Endothelial cell of umbilical vein (primary cell): ENCODE measurements at regions not wholly inside any gene's neighbourhood (a gene's known extent, or its start where the extent isn't known, plus 50 kb on each side); places are given as distances from the start of the nearest gene placed in this dataset.
"Not testable (repeated sequence)": the region's sequence is repeated elsewhere in the genome, so short reads cannot be mapped to it uniquely, and the experiment has no call there.

Source experiments
- EZH2 ChIP-seq: IDR thresholded peaks from 2 replicates; pipeline ENCODE4 v1.6.1; 2012; ENCODE audit warnings: borderline replicate concordance, low read depth, mild to moderate bottlenecking, moderate library complexity, low read length, inconsistent platforms; ENCODE audit not compliant: severe bottlenecking
- POLR2A ChIP-seq: IDR thresholded peaks from 2 replicates; pipeline ENCODE4 v1.6.1; 2012; ENCODE audit warnings: low read depth, mild to moderate bottlenecking, control low read depth, low read length
- POLR2AphosphoS5 ChIP-seq: IDR thresholded peaks from 2 replicates; pipeline ENCODE4 v1.6.1; 2012; ENCODE audit warnings: low read depth, mild to moderate bottlenecking, control low read depth, low read length, moderate library complexity; ENCODE audit not compliant: insufficient read depth
- TF ChIP-seq, protein P1 (sequence below), 2 donors: IDR thresholded peaks; 1 replicate in 1 of 2; 2 replicates in 1 of 2; pipeline ENCODE4 v1.5.1; 2011; ENCODE audit warnings: low read length in 2 of 2, mild to moderate bottlenecking in 2 of 2, moderate library complexity in 2 of 2, control low read depth in 1 of 2, inconsistent platforms in 1 of 2, low read depth in 1 of 2; ENCODE audit not compliant: insufficient read depth in 1 of 2; ENCODE audit errors: extremely low read depth in 1 of 2
- TF ChIP-seq, protein P2 (sequence below): IDR thresholded peaks from 2 replicates; pipeline ENCODE4 v1.6.1; 2011; ENCODE audit not compliant: insufficient read depth, insufficient read length

DNA sequence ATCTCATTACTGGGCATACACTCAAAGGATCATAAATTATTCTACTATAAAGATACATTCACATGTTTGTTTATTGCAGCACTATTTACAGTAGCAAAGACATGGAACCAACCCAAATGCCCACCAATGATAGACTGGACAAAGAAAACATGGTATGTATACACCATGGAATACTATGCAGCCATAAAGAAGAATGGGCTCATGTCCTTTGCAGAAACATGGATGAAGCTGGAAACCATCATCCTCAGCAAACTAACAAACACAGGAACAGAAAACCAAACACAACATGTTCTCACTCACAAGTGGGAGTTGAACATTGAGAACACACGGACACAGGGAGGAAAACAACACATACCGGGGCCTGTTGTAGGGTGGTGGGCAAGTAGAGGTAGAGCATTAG, 433.1 kb upstream of the CPXCR1 start:
- not testable (repeated sequence) for TF ChIP-seq POLR2A, POLR2AphosphoS5, EZH2
- TF ChIP-seq, protein P1, sequence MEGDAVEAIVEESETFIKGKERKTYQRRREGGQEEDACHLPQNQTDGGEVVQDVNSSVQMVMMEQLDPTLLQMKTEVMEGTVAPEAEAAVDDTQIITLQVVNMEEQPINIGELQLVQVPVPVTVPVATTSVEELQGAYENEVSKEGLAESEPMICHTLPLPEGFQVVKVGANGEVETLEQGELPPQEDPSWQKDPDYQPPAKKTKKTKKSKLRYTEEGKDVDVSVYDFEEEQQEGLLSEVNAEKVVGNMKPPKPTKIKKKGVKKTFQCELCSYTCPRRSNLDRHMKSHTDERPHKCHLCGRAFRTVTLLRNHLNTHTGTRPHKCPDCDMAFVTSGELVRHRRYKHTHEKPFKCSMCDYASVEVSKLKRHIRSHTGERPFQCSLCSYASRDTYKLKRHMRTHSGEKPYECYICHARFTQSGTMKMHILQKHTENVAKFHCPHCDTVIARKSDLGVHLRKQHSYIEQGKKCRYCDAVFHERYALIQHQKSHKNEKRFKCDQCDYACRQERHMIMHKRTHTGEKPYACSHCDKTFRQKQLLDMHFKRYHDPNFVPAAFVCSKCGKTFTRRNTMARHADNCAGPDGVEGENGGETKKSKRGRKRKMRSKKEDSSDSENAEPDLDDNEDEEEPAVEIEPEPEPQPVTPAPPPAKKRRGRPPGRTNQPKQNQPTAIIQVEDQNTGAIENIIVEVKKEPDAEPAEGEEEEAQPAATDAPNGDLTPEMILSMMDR (IDR thresholded peaks at IDR 0.05; ENCODE audit: extremely low read depth in 1 of 2, insufficient read depth in 1 of 2, low read depth in 1 of 2, low read length in 2 of 2), result not testable (repeated sequence)
- TF ChIP-seq, protein P2, sequence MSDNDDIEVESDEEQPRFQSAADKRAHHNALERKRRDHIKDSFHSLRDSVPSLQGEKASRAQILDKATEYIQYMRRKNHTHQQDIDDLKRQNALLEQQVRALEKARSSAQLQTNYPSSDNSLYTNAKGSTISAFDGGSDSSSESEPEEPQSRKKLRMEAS, result not testable (repeated sequence)
